Panc1 (cell line): ENCODE measurements at regions not wholly inside any gene's neighbourhood (a gene's known extent, or its start where the extent isn't known, plus 50 kb on each side); places are given as distances from the start of the nearest gene placed in this dataset.

Experiments used
- ATAC-seq: fragments of 200-7000 bp; cut with Tn5 transposase; 2 replicates; pipeline ENCODE4 v1.9.1; 2020; ENCODE audit warnings: mild to moderate bottlenecking, moderate library complexity
- BruUV-seq: library from RNA; stranded (reverse); fragments of 400-500 nt; replicated peaks from 2 replicates; lab custom pipeline; 2021; lab: Mats Ljungman, UMichigan
- CTCF ChIA-PET: fragments of 300-600 bp; sonication (Branson Sonifier 250); formaldehyde crosslinking; loops from one replicate; lab custom pipeline; 2022; ENCODE audit warnings: antibody characterized with exemption; lab: Charles Lee
- POLR2A ChIA-PET: fragments of 300-600 bp; sonication (Branson Sonifier 250); formaldehyde crosslinking; loops from one replicate; lab custom pipeline; 2022; ENCODE audit warnings: antibody characterized with exemption; lab: Charles Lee
- DNase-seq: peaks from one replicate; pipeline ENCODE4 v3.0.0-alpha.2; 2010; ENCODE audit warnings: low read depth, low spot score
- H3K27ac ChIP-seq: 2 replicates; pipeline ENCODE4 v1.5.1; 2011; ENCODE audit warnings: mild to moderate bottlenecking, low read length, inconsistent platforms
- H3K27me3 ChIP-seq: fragments of 200-500 bp; sonication (Bioruptor generic); 2 replicates; pipeline ENCODE4 v1.6.0; 2014; ENCODE audit warnings: low read length, inconsistent platforms; ENCODE audit not compliant: control insufficient read depth, insufficient read depth
- H3K36me3 ChIP-seq: fragments of 200-500 bp; sonication (Bioruptor generic); 2 replicates; pipeline ENCODE4 v1.5.1; 2014; ENCODE audit warnings: inconsistent platforms, mild to moderate bottlenecking, low read length, moderate library complexity; ENCODE audit not compliant: control insufficient read depth, insufficient read depth
- H3K4me1 ChIP-seq: 2 replicates; pipeline ENCODE4 v1.5.1; 2011; ENCODE audit warnings: inconsistent platforms, mild to moderate bottlenecking, low read length, moderate library complexity; ENCODE audit not compliant: control insufficient read depth, insufficient read depth
- H3K4me3 ChIP-seq, 2 experiments: 2 replicates each; pipeline ENCODE4 v1.5.1; 2011 to 2012; ENCODE audit warnings: low read depth in 2 of 2, low read length in 2 of 2, mild to moderate bottlenecking in 2 of 2, inconsistent platforms in 1 of 2, moderate library complexity in 1 of 2
- H3K9me3 ChIP-seq: fragments of 200-500 bp; sonication (Bioruptor generic); 2 replicates; pipeline ENCODE4 v1.5.1; 2014; ENCODE audit warnings: low read depth, mild to moderate bottlenecking, inconsistent platforms, low read length, moderate library complexity; ENCODE audit not compliant: control insufficient read depth, insufficient read depth
- POLR2AphosphoS5 ChIP-seq: IDR thresholded peaks from 2 replicates; pipeline ENCODE4 v1.6.1; 2012; ENCODE audit warnings: mild to moderate bottlenecking, low read depth, low read length, moderate library complexity
- REST ChIP-seq, 2 experiments: IDR thresholded peaks; 2 replicates each; pipeline ENCODE4 v1.6.1; 2011 to 2012; ENCODE audit warnings: low read depth in 2 of 2, control low read depth in 1 of 2, low read length in 1 of 2, mild to moderate bottlenecking in 1 of 2, moderate library complexity in 1 of 2; ENCODE audit not compliant: insufficient read depth in 1 of 2
- SIN3A ChIP-seq: IDR thresholded peaks from 2 replicates; pipeline ENCODE4 v1.6.1; 2012; ENCODE audit warnings: low read depth, mild to moderate bottlenecking, low read length, moderate library complexity, borderline replicate concordance; ENCODE audit not compliant: insufficient read depth
- TCF7L2 ChIP-seq: IDR thresholded peaks from 2 replicates; pipeline ENCODE4 v1.6.1; 2011; ENCODE audit warnings: mild to moderate bottlenecking, low read depth, low read length, inconsistent platforms
- in situ Hi-C: cut with HindIII; loops from 2 replicates; pipeline ENCODE4 v1.10.0; 2016; ENCODE audit warnings: low sequenced_read_pairs, low pct_unique_long_range_greater_than_20kb
- intact Hi-C: fragments of 100-400 bp; cut with micrococcal nuclease; formaldehyde crosslinking; loops from one replicate; pipeline ENCODE4 v1.10.0; 2022; ENCODE audit not compliant: unreplicated experiment
- TF ChIP-seq, protein P1 (sequence below): fragments of 450-650 bp; IDR thresholded peaks from 2 replicates; pipeline ENCODE4 v1.5.1; 2017; ENCODE audit warnings: mild to moderate bottlenecking

- H3K36me3 ChIP-seq, result no peaks in the 10 kb centered on the region
- H3K4me1 ChIP-seq, result no peaks in the 10 kb centered on the region; the same call in 1 of the 2 replicates
- ChIA-PET CTCF (interaction anchor here (0.6 kb wide), 1 partner anchor 55 kb away, joined by 15 read pairs; no protein-coding TSS in a partner anchor), POLR2A (interaction anchor here (0.5 kb wide), 1 partner anchor 87 kb away, joined by 3 read pairs; no protein-coding TSS in a partner anchor)
- in situ Hi-C loops, result no loop called here
- no peak overlapping the region for H3K27ac ChIP-seq
- H3K27me3 ChIP-seq, result no peaks in the 10 kb centered on the region; the same call in 1 of the 2 replicates
- no TSS peak for BruUV-seq
- no peak overlapping the region for H3K4me3 ChIP-seq
- DNase-seq, result no peak
- intact Hi-C loops, result no loop called here
- TF ChIP-seq, protein P1, sequence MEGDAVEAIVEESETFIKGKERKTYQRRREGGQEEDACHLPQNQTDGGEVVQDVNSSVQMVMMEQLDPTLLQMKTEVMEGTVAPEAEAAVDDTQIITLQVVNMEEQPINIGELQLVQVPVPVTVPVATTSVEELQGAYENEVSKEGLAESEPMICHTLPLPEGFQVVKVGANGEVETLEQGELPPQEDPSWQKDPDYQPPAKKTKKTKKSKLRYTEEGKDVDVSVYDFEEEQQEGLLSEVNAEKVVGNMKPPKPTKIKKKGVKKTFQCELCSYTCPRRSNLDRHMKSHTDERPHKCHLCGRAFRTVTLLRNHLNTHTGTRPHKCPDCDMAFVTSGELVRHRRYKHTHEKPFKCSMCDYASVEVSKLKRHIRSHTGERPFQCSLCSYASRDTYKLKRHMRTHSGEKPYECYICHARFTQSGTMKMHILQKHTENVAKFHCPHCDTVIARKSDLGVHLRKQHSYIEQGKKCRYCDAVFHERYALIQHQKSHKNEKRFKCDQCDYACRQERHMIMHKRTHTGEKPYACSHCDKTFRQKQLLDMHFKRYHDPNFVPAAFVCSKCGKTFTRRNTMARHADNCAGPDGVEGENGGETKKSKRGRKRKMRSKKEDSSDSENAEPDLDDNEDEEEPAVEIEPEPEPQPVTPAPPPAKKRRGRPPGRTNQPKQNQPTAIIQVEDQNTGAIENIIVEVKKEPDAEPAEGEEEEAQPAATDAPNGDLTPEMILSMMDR, result no peak
- no peak for TF ChIP-seq POLR2AphosphoS5
- TF ChIP-seq TCF7L2, result no peak
- TF ChIP-seq SIN3A, result no peak
- TF ChIP-seq REST (IDR thresholded peaks at IDR 0.05; ENCODE audit: insufficient read depth in 1 of 2, low read depth in 2 of 2, low read length in 1 of 2), result no peak
- no peaks in the 10 kb centered on the region for H3K9me3 ChIP-seq
- ATAC-seq, result no peak
These were observed 54.8 kb downstream of the MAGEF1 start for GRCh38 chr3:184656829-184657681.

GRCh38 chr3:184656458-184656828, 55.4 kb downstream of the MAGEF1 start:
- Histone ChIP-seq H3K36me3 (no peaks in the 10 kb centered on the region), H3K27ac (no peak overlapping the region), H3K9me3 (no peaks in the 10 kb centered on the region), H3K27me3 (no peaks in the 10 kb centered on the region; the same call in 1 of the 2 replicates), H3K4me3 (no peak overlapping the region), H3K4me1 (no peaks in the 10 kb centered on the region; the same call in 1 of the 2 replicates)
- DNase-seq, result no peak
- TF ChIP-seq SIN3A (no peak), TCF7L2 (no peak), POLR2AphosphoS5 (no peak), REST (IDR thresholded peaks at IDR 0.05; ENCODE audit: insufficient read depth in 1 of 2, low read depth in 2 of 2, low read length in 1 of 2) (no peak)
- TF ChIP-seq, protein P1, result no peak
- in situ Hi-C loops, result no loop called here
- BruUV-seq, result no TSS peak
- intact Hi-C loops, result no loop called here
- POLR2A ChIA-PET, result no interaction called here
- CTCF ChIA-PET, result no interaction called here
- ATAC-seq, result no peak
